Spleen (tissue), 7 donors: ENCODE measurements at regions not wholly inside any gene's neighbourhood (a gene's known extent, or its start where the extent isn't known, plus 50 kb on each side); places are given as distances from the start of the nearest gene placed in this dataset.

ENCODE experiments used
- POLR2A ChIP-seq, 3 donors: fragments of 450-650 bp; IDR thresholded peaks; one replicate each; pipeline ENCODE4 v1.5.1; 2017; ENCODE audit warnings: antibody characterized with exemption in 3 of 3, mild to moderate bottlenecking in 1 of 3
- POLR2AphosphoS5 ChIP-seq, 3 donors: sonication (generic); formaldehyde crosslinking; IDR thresholded peaks; one replicate each; pipeline ENCODE4 v1.5.1; 2017; ENCODE audit warnings: antibody characterized with exemption in 3 of 3
- TF ChIP-seq, protein P1 (sequence below), 11 experiments: fragments of 200-600 bp in 7 of 11; fragments of 450-650 bp in 4 of 11; sonication (generic) in 4 of 11; IDR thresholded peaks in 8 of 11; conservative IDR thresholded peaks in 3 of 11; 1 replicate in 7 of 11; 2 replicates in 4 of 11; pipeline versions ENCODE4 v1.4.0 to v1.8.0; 2016 to 2021; ENCODE audit warnings: antibody characterized with exemption in 11 of 11, inconsistent platforms in 4 of 11, mild to moderate bottlenecking in 1 of 11
- donor health status: DM: no; HTN: no; CAD: no; lungs with moderate emphysema.
- donor health status: DM: no; HTN: no; CAD: no.
- donor health status: DM: no; HTN: no; CAD: no.

DNA sequence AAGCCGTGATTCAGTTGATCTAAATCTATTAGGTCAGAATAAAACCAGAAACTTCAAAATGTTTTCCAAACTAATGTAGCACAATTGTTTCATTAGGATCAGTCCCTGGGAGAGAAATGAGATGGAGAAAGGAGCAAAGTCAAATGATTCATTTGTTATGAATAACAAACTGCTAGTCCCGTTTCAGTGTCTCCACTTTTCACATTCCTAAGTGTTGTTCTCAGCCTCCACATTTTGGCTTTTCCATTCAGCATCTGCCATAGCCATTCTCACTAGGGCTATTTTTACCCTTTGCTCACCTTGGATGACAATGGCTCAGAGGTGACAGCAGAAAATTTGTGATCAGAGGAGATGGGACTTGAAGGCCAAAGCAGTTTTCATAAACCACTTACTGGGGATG is 314.1 kb upstream of the KIF2A start:
- TF ChIP-seq, protein P1, sequence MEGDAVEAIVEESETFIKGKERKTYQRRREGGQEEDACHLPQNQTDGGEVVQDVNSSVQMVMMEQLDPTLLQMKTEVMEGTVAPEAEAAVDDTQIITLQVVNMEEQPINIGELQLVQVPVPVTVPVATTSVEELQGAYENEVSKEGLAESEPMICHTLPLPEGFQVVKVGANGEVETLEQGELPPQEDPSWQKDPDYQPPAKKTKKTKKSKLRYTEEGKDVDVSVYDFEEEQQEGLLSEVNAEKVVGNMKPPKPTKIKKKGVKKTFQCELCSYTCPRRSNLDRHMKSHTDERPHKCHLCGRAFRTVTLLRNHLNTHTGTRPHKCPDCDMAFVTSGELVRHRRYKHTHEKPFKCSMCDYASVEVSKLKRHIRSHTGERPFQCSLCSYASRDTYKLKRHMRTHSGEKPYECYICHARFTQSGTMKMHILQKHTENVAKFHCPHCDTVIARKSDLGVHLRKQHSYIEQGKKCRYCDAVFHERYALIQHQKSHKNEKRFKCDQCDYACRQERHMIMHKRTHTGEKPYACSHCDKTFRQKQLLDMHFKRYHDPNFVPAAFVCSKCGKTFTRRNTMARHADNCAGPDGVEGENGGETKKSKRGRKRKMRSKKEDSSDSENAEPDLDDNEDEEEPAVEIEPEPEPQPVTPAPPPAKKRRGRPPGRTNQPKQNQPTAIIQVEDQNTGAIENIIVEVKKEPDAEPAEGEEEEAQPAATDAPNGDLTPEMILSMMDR (IDR thresholded peaks at IDR 0.05 in 8 of 11, conservative IDR thresholded peaks at IDR 0.05 in 3 of 11), result no peak
- TF ChIP-seq POLR2A (IDR thresholded peaks at IDR 0.05), result no peak
- no peak for TF ChIP-seq POLR2AphosphoS5 (IDR thresholded peaks at IDR 0.05)
